ENCODE measurements at regions not wholly inside any gene's neighbourhood (a gene's known extent, or its start where the extent isn't known, plus 50 kb on each side); places are given as distances from the start of the nearest gene placed in this dataset.

DNA sequence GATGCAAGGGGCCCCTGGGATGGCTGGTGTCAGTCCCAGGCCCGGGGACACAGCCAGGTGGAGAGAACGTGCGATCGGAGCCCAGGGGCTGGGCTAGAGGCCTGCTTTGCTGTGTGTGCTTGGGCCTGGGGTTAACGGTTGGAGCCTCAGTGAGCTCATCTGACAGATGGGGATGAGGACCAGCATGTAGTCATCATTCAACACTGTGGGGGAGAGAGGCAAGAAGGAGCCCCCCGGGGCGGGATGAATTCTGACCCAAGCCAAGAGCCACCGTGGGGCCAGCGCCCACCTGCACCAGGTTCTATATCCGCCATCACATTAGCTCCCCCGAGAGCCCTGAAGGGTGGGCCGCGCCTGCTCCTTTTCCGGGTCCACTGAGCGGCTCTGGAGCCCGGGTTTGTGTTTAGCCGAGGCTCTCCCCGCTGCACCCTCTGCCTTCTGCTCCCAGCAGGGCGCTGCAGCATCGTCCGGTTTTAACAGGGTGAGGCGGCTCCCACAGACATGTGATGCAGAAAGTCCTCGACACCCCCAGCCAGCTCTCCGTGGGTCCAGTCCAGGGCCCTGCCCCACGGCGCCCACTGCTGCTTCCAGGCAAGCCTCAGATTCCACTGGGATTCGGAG is 365.7 kb downstream of the SEC14L1 start (continued):
- TF ChIP-seq, protein P1, sequence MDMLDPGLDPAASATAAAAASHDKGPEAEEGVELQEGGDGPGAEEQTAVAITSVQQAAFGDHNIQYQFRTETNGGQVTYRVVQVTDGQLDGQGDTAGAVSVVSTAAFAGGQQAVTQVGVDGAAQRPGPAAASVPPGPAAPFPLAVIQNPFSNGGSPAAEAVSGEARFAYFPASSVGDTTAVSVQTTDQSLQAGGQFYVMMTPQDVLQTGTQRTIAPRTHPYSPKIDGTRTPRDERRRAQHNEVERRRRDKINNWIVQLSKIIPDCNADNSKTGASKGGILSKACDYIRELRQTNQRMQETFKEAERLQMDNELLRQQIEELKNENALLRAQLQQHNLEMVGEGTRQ (IDR thresholded peaks at IDR 0.05; ENCODE audit: low read length) = no peak
- TF ChIP-seq ZNF274 (IDR thresholded peaks at IDR 0.05; ENCODE audit: borderline replicate concordance, extremely low read depth, low read length) = no peak
- TF ChIP-seq SRF (IDR thresholded peaks at IDR 0.05; ENCODE audit: low read depth, low read length) = no peak
- no peak for TF ChIP-seq TEAD4 (IDR thresholded peaks at IDR 0.05; ENCODE audit: low read depth, low read length)
- no peak for TF ChIP-seq KDM5A (IDR thresholded peaks at IDR 0.05; ENCODE audit: low read length)
- no peak for TF ChIP-seq RBBP5 (IDR thresholded peaks at IDR 0.05; ENCODE audit: borderline replicate concordance, low read depth, low read length)
- TF ChIP-seq RXRA (IDR thresholded peaks at IDR 0.05; ENCODE audit: insufficient read depth, low read depth, low read length) = no peak
- no peak for TF ChIP-seq GTF2F1 (IDR thresholded peaks at IDR 0.05; ENCODE audit: borderline replicate concordance, low read depth, low read length)
- no peak for TF ChIP-seq KDM1A (IDR thresholded peaks at IDR 0.05; ENCODE audit: borderline replicate concordance, low read length)
